Natural killer cell (primary cell): ENCODE measurements at regions not wholly inside any gene's neighbourhood (a gene's known extent, or its start where the extent isn't known, plus 50 kb on each side); places are given as distances from the start of the nearest gene placed in this dataset.

Experiments
- ATAC-seq, 3 donors: fragments of 150-1000 bp in 2 of 3; fragments of 200-7000 bp in 1 of 3; cut with Tn5 transposase; 1 replicate in 1 of 3; 2 replicates in 2 of 3; pipeline ENCODE4 v1.10.0; 2021; ENCODE audit warnings: mild to moderate bottlenecking in 2 of 3, moderate library complexity in 2 of 3
- DNase-seq, 2 donors: peaks; one replicate each; pipeline versions ENCODE4 v3.0.0 to v3.0.0-alpha.2; 2013 to 2021; ENCODE audit warnings: mixed read lengths in 1 of 2
- H3K27ac ChIP-seq: one replicate; pipeline ENCODE4 v1.5.1; 2013; ENCODE audit warnings: mild to moderate bottlenecking, low read length
- H3K27me3 ChIP-seq: one replicate; pipeline ENCODE4 v1.6.1; 2013; ENCODE audit warnings: low read length; ENCODE audit not compliant: control insufficient read depth, insufficient read depth
- H3K36me3 ChIP-seq: one replicate; pipeline ENCODE4 v1.6.1; 2013; ENCODE audit warnings: low read length; ENCODE audit not compliant: control insufficient read depth, insufficient read depth
- H3K4me1 ChIP-seq: one replicate; pipeline ENCODE4 v1.6.1; 2013; ENCODE audit warnings: low read length; ENCODE audit not compliant: control insufficient read depth, insufficient read depth
- H3K4me3 ChIP-seq: one replicate; pipeline ENCODE4 v1.5.1; 2013; ENCODE audit warnings: low read length
- H3K9me3 ChIP-seq: one replicate; pipeline ENCODE4 v1.6.1; 2013; ENCODE audit warnings: low read length; ENCODE audit not compliant: control insufficient read depth, insufficient read depth
- H3K27ac Mint-ChIP-seq, 2 donors: one replicate each; pipeline ENCODE4 v1.8.0; 2022; ENCODE audit warnings: mild to moderate bottlenecking in 2 of 2, mixed read lengths in 2 of 2, moderate library complexity in 1 of 2
- H3K27me3 Mint-ChIP-seq, 2 donors: one replicate each; pipeline ENCODE4 v1.8.0; 2022; ENCODE audit warnings: low read depth in 2 of 2, mixed read lengths in 2 of 2
- H3K36me3 Mint-ChIP-seq: one replicate; pipeline ENCODE4 v1.8.0; 2022; ENCODE audit warnings: mixed read lengths
- H3K4me1 Mint-ChIP-seq, 2 donors: one replicate each; pipeline ENCODE4 v1.8.0; 2022; ENCODE audit warnings: mixed read lengths in 2 of 2
- H3K4me3 Mint-ChIP-seq: one replicate; pipeline ENCODE4 v1.8.0; 2022; ENCODE audit warnings: mild to moderate bottlenecking, moderate library complexity, mixed read lengths
- H3K9me3 Mint-ChIP-seq, 2 donors: one replicate each; pipeline ENCODE4 v1.8.0; 2022; ENCODE audit warnings: mixed read lengths in 2 of 2
- CTCF ChIP-seq: fragments of 200-600 bp; IDR thresholded peaks from one replicate; pipeline ENCODE4 v1.8.0; 2022; ENCODE audit warnings: antibody characterized with exemption
- WGBS: methylation state at CpG from one replicate; pipeline ENCODE4 v1.1.7; 2013; ENCODE audit warnings: missing lambda C conversion rate; ENCODE audit not compliant: insufficient coverage; 5-methylcytosine and 5-hydroxymethylcytosine counted together
- intact Hi-C: fragments of 100-400 bp; cut with micrococcal nuclease; formaldehyde crosslinking; loops from one replicate; pipeline ENCODE4 v1.14.2; 2022

DNA sequence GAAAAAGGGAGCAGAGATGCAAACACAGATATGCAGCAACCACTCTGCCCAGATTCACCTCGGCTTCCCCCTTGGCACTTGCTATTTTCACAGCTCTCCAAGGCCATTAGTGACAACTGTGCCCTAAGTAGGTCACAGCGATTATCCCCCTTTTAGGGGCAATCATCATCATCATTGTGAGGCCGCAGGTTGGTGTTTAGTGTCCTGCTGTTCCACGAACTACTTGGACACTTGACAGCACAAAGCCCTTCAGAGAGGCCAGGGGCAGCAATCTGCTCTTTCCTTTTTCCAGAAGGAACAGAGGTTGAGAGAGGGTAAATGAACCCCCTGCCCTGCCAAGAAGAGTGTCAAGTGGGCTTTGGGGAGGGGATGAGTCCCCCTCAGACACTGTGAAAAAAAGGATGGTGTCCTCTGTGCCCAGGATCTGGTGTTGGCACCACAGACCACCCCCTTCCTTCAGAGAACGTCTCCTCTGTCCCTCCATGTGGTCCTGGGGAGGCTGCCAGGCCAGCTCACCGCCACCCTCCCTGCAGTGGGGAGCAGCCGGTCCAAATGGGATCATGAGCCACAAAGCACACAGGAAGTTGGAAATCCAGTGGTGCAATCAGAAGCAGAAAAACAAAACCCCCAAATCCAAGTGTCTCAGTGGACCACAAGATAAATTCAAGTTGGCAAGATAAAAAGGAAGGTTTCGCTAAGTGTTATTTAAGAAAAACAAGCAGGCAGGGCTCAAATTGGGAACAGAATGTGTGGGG, 78.4 kb upstream of the MED9 start:
- peaks cover under 1 to 21% of the 10 kb centered on the region in 2 donors for H3K4me1 Mint-ChIP-seq
- H3K4me3 ChIP-seq: no peak overlapping the region

GRCh38 chr17:17398943-17399926, 77.6 kb upstream of the MED9 start:
- H3K27ac ChIP-seq: no peak overlapping the region
- H3K4me1 ChIP-seq: peaks cover 15% of the 10 kb centered on the region
- peaks cover 10 to 29% of the 10 kb centered on the region in 2 donors for H3K4me1 Mint-ChIP-seq
- H3K4me3 ChIP-seq: no peak overlapping the region
- intact Hi-C loops: no loop called here
- peaks cover 0 to 5% of the 10 kb centered on the region in 2 donors for H3K27me3 Mint-ChIP-seq
- 84% methylated on average over 14 of the region's 15 CpGs for WGBS
- no peak overlapping the region for H3K27ac Mint-ChIP-seq
- H3K36me3 Mint-ChIP-seq: no peaks in the 10 kb centered on the region
- no peak overlapping the region for H3K4me3 Mint-ChIP-seq
- TF ChIP-seq CTCF: no peak
- no peaks in the 10 kb centered on the region for H3K27me3 ChIP-seq
- H3K9me3 ChIP-seq: peaks cover 2% of the 10 kb centered on the region
- DNase-seq: no peak
- no peak for ATAC-seq
- H3K36me3 ChIP-seq: no peaks in the 10 kb centered on the region
- no peaks in the 10 kb centered on the region for H3K9me3 Mint-ChIP-seq

More for the DNA sequence above, 78.4 kb upstream of the MED9 start:
- Histone ChIP-seq H3K27me3 (no peaks in the 10 kb centered on the region), H3K9me3 (peaks cover 2% of the 10 kb centered on the region), H3K36me3 (no peaks in the 10 kb centered on the region), H3K4me1 (peaks cover 7% of the 10 kb centered on the region), H3K27ac (no peak overlapping the region)
- Mint-ChIP-seq H3K9me3 (no peaks in the 10 kb centered on the region), H3K27ac (no peak overlapping the region), H3K27me3 (peaks cover 0 to 8% of the 10 kb centered on the region in 2 donors), H3K4me3 (no peak overlapping the region), H3K36me3 (no peaks in the 10 kb centered on the region)
- ATAC-seq: no peak
- intact Hi-C loops: no loop called here
- no peak for DNase-seq
- no peak for TF ChIP-seq CTCF
- 66% methylated on average over 8 of the region's 8 CpGs for WGBS

- no peak overlapping the region for H3K27ac ChIP-seq
- H3K36me3 ChIP-seq: no peaks in the 10 kb centered on the region
- ATAC-seq (no peak), DNase-seq (no peak)
- Mint-ChIP-seq H3K4me1 (peaks cover 18 to 35% of the 10 kb centered on the region in 2 donors), H3K36me3 (no peaks in the 10 kb centered on the region), H3K27me3 (peaks cover 0 to 5% of the 10 kb centered on the region in 2 donors), H3K4me3 (no peak overlapping the region), H3K27ac (no peak overlapping the region), H3K9me3 (no peaks in the 10 kb centered on the region)
- 93% methylated on average over 12 of the region's 12 CpGs for WGBS
- no peak for TF ChIP-seq CTCF
- H3K4me3 ChIP-seq: no peak overlapping the region
- H3K27me3 ChIP-seq: no peaks in the 10 kb centered on the region
- peaks cover 2% of the 10 kb centered on the region for H3K9me3 ChIP-seq
- peaks cover 24% of the 10 kb centered on the region for H3K4me1 ChIP-seq
- intact Hi-C loops: no loop called here
These were observed 76.7 kb upstream of the MED9 start for GRCh38 chr17:17400070-17400469.
